Vagina (tissue), 2 donors: ENCODE measurements at regions not wholly inside any gene's neighbourhood (a gene's known extent, or its start where the extent isn't known, plus 50 kb on each side); places are given as distances from the start of the nearest gene placed in this dataset.

Experiments
- DNase-seq, 2 donors: peaks; one replicate each; pipeline ENCODE4 v3.0.0-alpha.2; 2017; ENCODE audit errors: extremely low spot score in 2 of 2
- H3K27ac ChIP-seq: fragments of 200-600 bp; sonication (generic); one replicate; pipeline ENCODE4 v1.5.1; 2019
- H3K27me3 ChIP-seq: fragments of 200-600 bp; sonication (generic); one replicate; pipeline ENCODE4 v1.5.1; 2019
- H3K36me3 ChIP-seq, 2 donors: fragments of 200-600 bp; sonication (generic); one replicate each; pipeline ENCODE4 v1.5.1; 2017 to 2019
- H3K4me1 ChIP-seq: fragments of 200-600 bp; sonication (generic); one replicate; pipeline ENCODE4 v1.5.1; 2019
- H3K4me3 ChIP-seq, 2 donors: fragments of 200-600 bp; sonication (generic); 1 replicate in 1 of 2; 2 replicates in 1 of 2; pipeline ENCODE4 v1.5.1; 2016 to 2019
- H3K9me3 ChIP-seq: fragments of 200-600 bp; sonication (generic); one replicate; pipeline ENCODE4 v1.5.1; 2019
- CTCF ChIP-seq, 3 experiments: fragments of 450-650 bp in 2 of 3; fragments of 200-600 bp in 1 of 3; sonication (generic) in 1 of 3; IDR thresholded peaks; one replicate each; pipeline ENCODE4 v1.5.1; 2017 to 2019; ENCODE audit warnings: antibody characterized with exemption in 3 of 3, mild to moderate bottlenecking in 2 of 3, moderate library complexity in 2 of 3
- POLR2A ChIP-seq, 2 donors: fragments of 450-650 bp; IDR thresholded peaks; one replicate each; pipeline ENCODE4 v1.6.1; 2017; ENCODE audit warnings: antibody characterized with exemption in 2 of 2, mild to moderate bottlenecking in 2 of 2, moderate library complexity in 2 of 2
- POLR2AphosphoS5 ChIP-seq, 2 donors: sonication (generic); formaldehyde crosslinking; IDR thresholded peaks; one replicate each; pipeline ENCODE4 v1.9.0; 2017; ENCODE audit warnings: antibody characterized with exemption in 2 of 2, mild to moderate bottlenecking in 2 of 2, low read depth in 1 of 2; ENCODE audit not compliant: insufficient read depth in 1 of 2
- intact Hi-C: fragments of 100-400 bp; cut with DNase I; formaldehyde crosslinking; loops from one replicate; pipeline ENCODE4 v1.15.1; 2023

- Histone ChIP-seq H3K36me3 (no peaks in the 10 kb centered on the region), H3K27ac (peak overlapping the region; percentile 33), H3K4me1 (peaks cover 29% of the 10 kb centered on the region), H3K9me3 (no peaks in the 10 kb centered on the region), H3K27me3 (no peaks in the 10 kb centered on the region), H3K4me3 (no peak overlapping the region)
- no peak for DNase-seq
- peak in 1 of 2 donors; percentile 18 for TF ChIP-seq POLR2AphosphoS5 (IDR thresholded peaks at IDR 0.05; ENCODE audit: insufficient read depth in 1 of 2, low read depth in 1 of 2)
- no peak for TF ChIP-seq CTCF (IDR thresholded peaks at IDR 0.05)
- intact Hi-C loops: no loop called here
Observed at GRCh38 chr16:86379505-86379846, 130.9 kb upstream of the FOXF1 start.

- DNase-seq: no peak
- Histone ChIP-seq H3K4me1 (peaks cover 28% of the 10 kb centered on the region), H3K27ac (peak overlapping the region; percentile 33), H3K36me3 (no peaks in the 10 kb centered on the region), H3K4me3 (no peak overlapping the region), H3K9me3 (no peaks in the 10 kb centered on the region), H3K27me3 (no peaks in the 10 kb centered on the region)
- intact Hi-C loops: no loop called here
- TF ChIP-seq CTCF (IDR thresholded peaks at IDR 0.05): no peak
- no peak for TF ChIP-seq POLR2A (IDR thresholded peaks at IDR 0.05)
- no peak for TF ChIP-seq POLR2AphosphoS5 (IDR thresholded peaks at IDR 0.05; ENCODE audit: insufficient read depth in 1 of 2, low read depth in 1 of 2)
Observed at GRCh38 chr16:86380030-86380429, 130.3 kb upstream of the FOXF1 start.

GRCh38 chr16:86381491-86381890 lies 128.8 kb upstream of the FOXF1 start:
- Histone ChIP-seq H3K27me3 (no peaks in the 10 kb centered on the region), H3K27ac (no peak overlapping the region), H3K9me3 (no peaks in the 10 kb centered on the region), H3K36me3 (no peaks in the 10 kb centered on the region), H3K4me3 (no peak overlapping the region), H3K4me1 (peaks cover 14% of the 10 kb centered on the region)
- intact Hi-C loops: no loop called here
- no peak for DNase-seq
- TF ChIP-seq CTCF (IDR thresholded peaks at IDR 0.05): no peak
- no peak for TF ChIP-seq POLR2AphosphoS5 (IDR thresholded peaks at IDR 0.05; ENCODE audit: insufficient read depth in 1 of 2, low read depth in 1 of 2)
- no peak for TF ChIP-seq POLR2A (IDR thresholded peaks at IDR 0.05)

GRCh38 chr16:86382067-86382773 lies 128.1 kb upstream of the FOXF1 start:
- H3K4me3 ChIP-seq: no peak overlapping the region
- H3K27me3 ChIP-seq: no peaks in the 10 kb centered on the region
- intact Hi-C loops: no loop called here
- no peaks in the 10 kb centered on the region for H3K9me3 ChIP-seq
- DNase-seq: no peak
- H3K4me1 ChIP-seq: peaks cover 13% of the 10 kb centered on the region
- H3K27ac ChIP-seq: peak overlapping the region; percentile 33
- TF ChIP-seq POLR2A (IDR thresholded peaks at IDR 0.05) (no peak), CTCF (IDR thresholded peaks at IDR 0.05) (no peak), POLR2AphosphoS5 (IDR thresholded peaks at IDR 0.05; ENCODE audit: insufficient read depth in 1 of 2, low read depth in 1 of 2) (no peak)
- H3K36me3 ChIP-seq: no peaks in the 10 kb centered on the region

GRCh38 chr16:86382774-86383407 lies 127.4 kb upstream of the FOXF1 start:
- no peak for TF ChIP-seq CTCF (IDR thresholded peaks at IDR 0.05)
- TF ChIP-seq POLR2AphosphoS5 (IDR thresholded peaks at IDR 0.05; ENCODE audit: insufficient read depth in 1 of 2, low read depth in 1 of 2): no peak
- TF ChIP-seq POLR2A (IDR thresholded peaks at IDR 0.05): no peak
- Histone ChIP-seq H3K9me3 (no peaks in the 10 kb centered on the region), H3K4me1 (peaks cover 13% of the 10 kb centered on the region), H3K27ac (peak overlapping the region; percentile 57), H3K27me3 (no peaks in the 10 kb centered on the region), H3K4me3 (no peak overlapping the region), H3K36me3 (no peaks in the 10 kb centered on the region)
- no peak for DNase-seq
- intact Hi-C loops: no loop called here
